Stomach (tissue), 8 donors: ENCODE measurements at regions not wholly inside any gene's neighbourhood (a gene's known extent, or its start where the extent isn't known, plus 50 kb on each side); places are given as distances from the start of the nearest gene placed in this dataset.

Source experiments
- DNase-seq, 2 donors: peaks; one replicate each; pipeline versions ENCODE4 v3.0.0 to v3.0.0-alpha.2; 2013 to 2019
- H3K27ac ChIP-seq, 5 donors: fragments of 200-600 bp in 4 of 5; sonication (generic) in 4 of 5; one replicate each; pipeline ENCODE4 v1.5.1; 2013 to 2019; ENCODE audit warnings: mild to moderate bottlenecking in 1 of 5, moderate library complexity in 1 of 5
- H3K27me3 ChIP-seq, 3 donors: fragments of 200-600 bp; sonication (generic); one replicate each; pipeline ENCODE4 v1.5.1; 2017 to 2019; ENCODE audit warnings: mixed run types in 1 of 3
- H3K36me3 ChIP-seq, 4 donors: fragments of 200-600 bp; sonication (generic); 1 replicate in 3 of 4; 2 replicates in 1 of 4; pipeline ENCODE4 v1.5.1; 2016 to 2019
- H3K4me1 ChIP-seq, 4 donors: fragments of 200-600 bp; sonication (generic); one replicate each; pipeline ENCODE4 v1.5.1; 2016 to 2019
- H3K4me3 ChIP-seq, 4 donors: fragments of 200-600 bp; sonication (generic) in 3 of 4; one replicate each; pipeline ENCODE4 v1.5.1; 2016 to 2019; ENCODE audit warnings: mild to moderate bottlenecking in 1 of 4
- H3K9me3 ChIP-seq, 4 donors: fragments of 200-600 bp; sonication (generic); one replicate each; pipeline ENCODE4 v1.5.1; 2016 to 2019
- CTCF ChIP-seq, 7 experiments: fragments of 450-650 bp in 4 of 7; fragments of 200-600 bp in 3 of 7; sonication (generic) in 3 of 7; IDR thresholded peaks; one replicate each; pipeline ENCODE4 v1.5.1; 2016 to 2019; ENCODE audit warnings: antibody characterized with exemption in 7 of 7, control low read depth in 2 of 7, mild to moderate bottlenecking in 1 of 7
- EP300 ChIP-seq: sonication (generic); formaldehyde crosslinking; IDR thresholded peaks from one replicate; pipeline ENCODE4 v1.6.1; 2017; ENCODE audit warnings: antibody characterized with exemption
- POLR2A ChIP-seq, 4 donors: fragments of 450-650 bp; IDR thresholded peaks; one replicate each; pipeline ENCODE4 v1.6.1; 2016; ENCODE audit warnings: antibody characterized with exemption in 4 of 4, control low read depth in 2 of 4, mild to moderate bottlenecking in 1 of 4, moderate library complexity in 1 of 4
- POLR2AphosphoS5 ChIP-seq, 3 donors: sonication (generic); formaldehyde crosslinking; IDR thresholded peaks; one replicate each; pipeline ENCODE4 v1.6.1; 2016; ENCODE audit warnings: antibody characterized with exemption in 3 of 3
- WGBS, 5 donors: extraction: QIAGEN DNeasy Blood & Tissue Kit in 3 of 5; methylation state at CpG; one replicate each; pipeline versions ENCODE4 v1.1.5 to v1.1.7; 2013 to 2018; 5-methylcytosine and 5-hydroxymethylcytosine counted together
- intact Hi-C: fragments of 100-400 bp; cut with DNase I; formaldehyde crosslinking; loops from one replicate; pipeline ENCODE4 v1.15.1; 2023; ENCODE audit warnings: low total_unique reads
- donor health status: healthy with polysubstance abuse.
- donor health status: Bipolar disorder and iron deficiency.
- donor health status: healthy.

GRCh38 chr21:38888991-38889561 lies 83.3 kb downstream of the ETS2 start:
- H3K27me3 ChIP-seq, result no peaks in the 10 kb centered on the region
- H3K36me3 ChIP-seq, result no peaks in the 10 kb centered on the region
- H3K9me3 ChIP-seq, result peaks cover 4 to 21% (median 17%) of the 10 kb centered on the region in 4 donors
- peak in 1 of 2 donors; percentile 54 for DNase-seq
- H3K4me1 ChIP-seq, result no peaks in the 10 kb centered on the region
- TF ChIP-seq EP300, result no peak
- TF ChIP-seq POLR2AphosphoS5 (IDR thresholded peaks at IDR 0.05), result no peak
- TF ChIP-seq CTCF (IDR thresholded peaks at IDR 0.05), result no peak
- no peak for TF ChIP-seq POLR2A (IDR thresholded peaks at IDR 0.05)
- 52 to 60% (median 56%) methylated on average over 2 of the region's 2 CpGs for WGBS, 5 donors
- intact Hi-C loops, result no loop called here
- H3K27ac ChIP-seq, result peak overlapping the region in 3 of 5 donors; percentile 30 to 57 (median 44)
- H3K4me3 ChIP-seq, result no peak overlapping the region

- DNase-seq, result no peak
- Histone ChIP-seq H3K36me3 (no peaks in the 10 kb centered on the region), H3K27me3 (no peaks in the 10 kb centered on the region), H3K4me3 (no peak overlapping the region), H3K9me3 (peaks cover 4 to 30% (median 20%) of the 10 kb centered on the region in 4 donors), H3K4me1 (no peaks in the 10 kb centered on the region), H3K27ac (no peak overlapping the region)
- WGBS, 5 donors, result 78 to 92% (median 86%) methylated on average over 2 of the region's 2 CpGs
- TF ChIP-seq POLR2AphosphoS5 (IDR thresholded peaks at IDR 0.05) (no peak), POLR2A (IDR thresholded peaks at IDR 0.05) (no peak), EP300 (no peak), CTCF (IDR thresholded peaks at IDR 0.05) (no peak)
- intact Hi-C loops, result no loop called here
Observed at GRCh38 chr21:38887749-38888148, 82.0 kb downstream of the ETS2 start.

GRCh38 chr21:38887062-38887686 lies 81.4 kb downstream of the ETS2 start:
- no peaks in the 10 kb centered on the region for H3K27me3 ChIP-seq
- H3K4me1 ChIP-seq, result no peaks in the 10 kb centered on the region
- H3K36me3 ChIP-seq, result no peaks in the 10 kb centered on the region
- TF ChIP-seq POLR2A (IDR thresholded peaks at IDR 0.05) (no peak), POLR2AphosphoS5 (IDR thresholded peaks at IDR 0.05) (no peak), CTCF (IDR thresholded peaks at IDR 0.05) (no peak), EP300 (no peak)
- no peak overlapping the region for H3K27ac ChIP-seq
- H3K4me3 ChIP-seq, result no peak overlapping the region
- no peak for DNase-seq
- WGBS, 5 donors, result 73 to 85% (median 79%) methylated on average over 5 of the region's 5 CpGs
- peaks cover 4 to 30% (median 20%) of the 10 kb centered on the region in 4 donors for H3K9me3 ChIP-seq
- intact Hi-C loops, result no loop called here

- TF ChIP-seq POLR2AphosphoS5 (IDR thresholded peaks at IDR 0.05) (no peak), CTCF (IDR thresholded peaks at IDR 0.05) (no peak), EP300 (no peak), POLR2A (IDR thresholded peaks at IDR 0.05) (no peak)
- H3K27me3 ChIP-seq, result no peaks in the 10 kb centered on the region
- no peaks in the 10 kb centered on the region for H3K4me1 ChIP-seq
- intact Hi-C loops, result no loop called here
- peaks cover 4 to 30% (median 20%) of the 10 kb centered on the region in 4 donors for H3K9me3 ChIP-seq
- WGBS, 5 donors, result 97 to 100% (median 98%) methylated on average over 1 of the region's 1 CpG
- no peak for DNase-seq
- H3K4me3 ChIP-seq, result no peak overlapping the region
- H3K27ac ChIP-seq, result no peak overlapping the region
- no peaks in the 10 kb centered on the region for H3K36me3 ChIP-seq
Observed at GRCh38 chr21:38885909-38886308, 80.2 kb downstream of the ETS2 start.
